ENCODE measurements at regions not wholly inside any gene's neighbourhood (a gene's known extent, or its start where the extent isn't known, plus 50 kb on each side); places are given as distances from the start of the nearest gene placed in this dataset.

- Histone ChIP-seq H3K27me3 (ENCODE audit: insufficient read depth, low read depth, low read length) (no peaks in the 10 kb centered on the region), H3F3A (ENCODE audit: insufficient read depth, low read length, poor library complexity, severe bottlenecking) (no peaks in the 10 kb centered on the region), H3K4me2 (ENCODE audit: low read length) (no peak overlapping the region), H2AFZ (ENCODE audit: low read depth, low read length) (no peak overlapping the region), H3K9me3 (ENCODE audit: low read length) (no peaks in the 10 kb centered on the region), H3K79me2 (replicated peaks; ENCODE audit: insufficient read depth, low read length) (no peaks in the 10 kb centered on the region), H3K4me3 (ENCODE audit: low read length) (no peak overlapping the region), H3K9ac (ENCODE audit: low read length) (no peak overlapping the region), H3K9me2 (ENCODE audit: insufficient read depth, low read length) (no peaks in the 10 kb centered on the region), H4K20me1 (ENCODE audit: insufficient read depth) (no peaks in the 10 kb centered on the region), H3K27ac (ENCODE audit: low read length) (no peak overlapping the region), H3K36me3 (ENCODE audit: insufficient read depth, low read length) (no peaks in the 10 kb centered on the region)
- TF ChIP-seq SMC3 (conservative IDR thresholded peaks at IDR 0.05; ENCODE audit: poor library complexity) (no peak), RAD21 (conservative IDR thresholded peaks at IDR 0.05) (no peak), TAF1 (IDR thresholded peaks at IDR 0.05; ENCODE audit: low read depth) (no peak), POLR2AphosphoS5 (IDR thresholded peaks at IDR 0.05) (no peak), MXI1 (conservative IDR thresholded peaks at IDR 0.05; ENCODE audit: poor library complexity, severe bottlenecking) (no peak), EZH2 (IDR thresholded peaks at IDR 0.05; ENCODE audit: borderline replicate concordance, insufficient read depth, low read length, poor library complexity, severe bottlenecking) (no peak), EP300 (conservative IDR thresholded peaks at IDR 0.05; ENCODE audit: poor library complexity, severe bottlenecking) (no peak), REST (IDR thresholded peaks at IDR 0.05; ENCODE audit: borderline replicate concordance) (no peak), CTCF (IDR thresholded peaks at IDR 0.05; ENCODE audit: poor library complexity, severe bottlenecking) (no peak)
Observed at GRCh38 chr2:18885457-18885856, 296.1 kb upstream of the NT5C1B start.

GRCh38 chr2:18883616-18884456, 294.5 kb upstream of the NT5C1B start:
- H3K9me3 ChIP-seq (ENCODE audit: low read length) = no peaks in the 10 kb centered on the region
- no peaks in the 10 kb centered on the region for H3F3A ChIP-seq (ENCODE audit: insufficient read depth, low read length, poor library complexity, severe bottlenecking)
- H3K27ac ChIP-seq (ENCODE audit: low read length) = no peak overlapping the region
- no peak overlapping the region for H3K4me2 ChIP-seq (ENCODE audit: low read length)
- H4K20me1 ChIP-seq (ENCODE audit: insufficient read depth) = no peaks in the 10 kb centered on the region
- H3K9me2 ChIP-seq (ENCODE audit: insufficient read depth, low read length) = no peaks in the 10 kb centered on the region
- no peak overlapping the region for H3K4me3 ChIP-seq (ENCODE audit: low read length)
- no peaks in the 10 kb centered on the region for H3K79me2 ChIP-seq (replicated peaks; ENCODE audit: insufficient read depth, low read length)
- H3K27me3 ChIP-seq (ENCODE audit: insufficient read depth, low read depth, low read length) = no peaks in the 10 kb centered on the region
- H3K36me3 ChIP-seq (ENCODE audit: insufficient read depth, low read length) = no peaks in the 10 kb centered on the region
- TF ChIP-seq REST (IDR thresholded peaks at IDR 0.05; ENCODE audit: borderline replicate concordance) (no peak), SMC3 (conservative IDR thresholded peaks at IDR 0.05; ENCODE audit: poor library complexity) (no peak), RAD21 (conservative IDR thresholded peaks at IDR 0.05) (no peak), TAF1 (IDR thresholded peaks at IDR 0.05; ENCODE audit: low read depth) (no peak), CTCF (IDR thresholded peaks at IDR 0.05; ENCODE audit: poor library complexity, severe bottlenecking) (no peak), MXI1 (conservative IDR thresholded peaks at IDR 0.05; ENCODE audit: poor library complexity, severe bottlenecking) (no peak), EZH2 (IDR thresholded peaks at IDR 0.05; ENCODE audit: borderline replicate concordance, insufficient read depth, low read length, poor library complexity, severe bottlenecking) (no peak), POLR2AphosphoS5 (IDR thresholded peaks at IDR 0.05) (no peak), EP300 (conservative IDR thresholded peaks at IDR 0.05; ENCODE audit: poor library complexity, severe bottlenecking) (no peak)
- no peak overlapping the region for H3K9ac ChIP-seq (ENCODE audit: low read length)
- no peak overlapping the region for H2AFZ ChIP-seq (ENCODE audit: low read depth, low read length)

Data from neural cell (in vitro differentiated cells).